Activated T-cell treated with anti-CD3 and anti-CD28 coated beads, Interleukin-2, amount 50 U/mL, for 24 hours (primary cell): ENCODE measurements at regions not wholly inside any gene's neighbourhood (a gene's known extent, or its start where the extent isn't known, plus 50 kb on each side); places are given as distances from the start of the nearest gene placed in this dataset.

Experiments
- DNase-seq: peaks from one replicate; pipeline ENCODE4 v3.0.0-alpha.2; 2020
- H3K27ac Mint-ChIP-seq: 2 replicates; pipeline ENCODE4 v1.8.0; 2020; ENCODE audit warnings: mild to moderate bottlenecking, mixed read lengths
- H3K27me3 Mint-ChIP-seq: 2 replicates; pipeline ENCODE4 v1.8.0; 2020; ENCODE audit warnings: mixed read lengths
- H3K36me3 Mint-ChIP-seq: 2 replicates; pipeline ENCODE4 v1.8.0; 2020; ENCODE audit warnings: low read depth, mixed read lengths
- H3K4me1 Mint-ChIP-seq: 2 replicates; pipeline ENCODE4 v1.8.0; 2020; ENCODE audit warnings: low read depth, mixed read lengths
- H3K4me3 Mint-ChIP-seq: 2 replicates; pipeline ENCODE4 v1.8.0; 2020; ENCODE audit warnings: mild to moderate bottlenecking, moderate library complexity, mixed read lengths
- H3K9me3 Mint-ChIP-seq: 2 replicates; pipeline ENCODE4 v1.8.0; 2020; ENCODE audit warnings: mixed read lengths

GRCh38 chr12:67414011-67414715, 145.0 kb downstream of the CAND1 start:
- H3K27me3 Mint-ChIP-seq = no peaks in the 10 kb centered on the region
- H3K36me3 Mint-ChIP-seq = no peaks in the 10 kb centered on the region
- no peaks in the 10 kb centered on the region for H3K4me1 Mint-ChIP-seq
- DNase-seq = no peak
- H3K9me3 Mint-ChIP-seq = peaks cover 2% of the 10 kb centered on the region
- H3K27ac Mint-ChIP-seq = no peak overlapping the region
- no peak overlapping the region for H3K4me3 Mint-ChIP-seq

GRCh38 chr12:67415473-67415872, 146.3 kb downstream of the CAND1 start:
- Mint-ChIP-seq H3K4me1 (no peaks in the 10 kb centered on the region), H3K4me3 (no peak overlapping the region), H3K27ac (no peak overlapping the region), H3K36me3 (no peaks in the 10 kb centered on the region), H3K9me3 (peaks cover 2% of the 10 kb centered on the region), H3K27me3 (no peaks in the 10 kb centered on the region)
- DNase-seq = no peak

GRCh38 chr12:67419810-67420209, 150.7 kb downstream of the CAND1 start:
- Mint-ChIP-seq H3K4me3 (no peak overlapping the region), H3K27me3 (no peaks in the 10 kb centered on the region), H3K27ac (no peak overlapping the region), H3K9me3 (no peaks in the 10 kb centered on the region), H3K36me3 (no peaks in the 10 kb centered on the region), H3K4me1 (no peaks in the 10 kb centered on the region)
- no peak for DNase-seq

- Mint-ChIP-seq H3K4me3 (no peak overlapping the region), H3K4me1 (no peaks in the 10 kb centered on the region), H3K36me3 (no peaks in the 10 kb centered on the region), H3K27ac (no peak overlapping the region), H3K9me3 (no peaks in the 10 kb centered on the region), H3K27me3 (no peaks in the 10 kb centered on the region)
- DNase-seq = no peak
Observed at GRCh38 chr12:67420506-67420905, 151.3 kb downstream of the CAND1 start.

- no peaks in the 10 kb centered on the region for H3K9me3 Mint-ChIP-seq
- peaks cover 11% of the 10 kb centered on the region for H3K4me1 Mint-ChIP-seq
- H3K4me3 Mint-ChIP-seq = no peak overlapping the region
- no peaks in the 10 kb centered on the region for H3K27me3 Mint-ChIP-seq
- no peak overlapping the region for H3K27ac Mint-ChIP-seq
- H3K36me3 Mint-ChIP-seq = no peaks in the 10 kb centered on the region
- DNase-seq = no peak
Observed at GRCh38 chr12:67422081-67422480, 152.9 kb downstream of the CAND1 start.

- H3K9me3 Mint-ChIP-seq = no peaks in the 10 kb centered on the region
- no peaks in the 10 kb centered on the region for H3K27me3 Mint-ChIP-seq
- H3K36me3 Mint-ChIP-seq = no peaks in the 10 kb centered on the region
- DNase-seq = no peak
- H3K4me1 Mint-ChIP-seq = peaks cover 14% of the 10 kb centered on the region
- H3K4me3 Mint-ChIP-seq = no peak overlapping the region
- H3K27ac Mint-ChIP-seq = no peak overlapping the region
Observed at GRCh38 chr12:67424784-67425183, 155.6 kb downstream of the CAND1 start.

- no peak for DNase-seq
- H3K4me3 Mint-ChIP-seq = no peak overlapping the region
- no peak overlapping the region for H3K27ac Mint-ChIP-seq
- H3K27me3 Mint-ChIP-seq = no peaks in the 10 kb centered on the region
- no peaks in the 10 kb centered on the region for H3K36me3 Mint-ChIP-seq
- peaks cover 14% of the 10 kb centered on the region for H3K4me1 Mint-ChIP-seq
- no peaks in the 10 kb centered on the region for H3K9me3 Mint-ChIP-seq
Observed at GRCh38 chr12:67425394-67425793, 156.2 kb downstream of the CAND1 start.

- no peak overlapping the region for H3K27ac Mint-ChIP-seq
- H3K36me3 Mint-ChIP-seq = no peaks in the 10 kb centered on the region
- peaks cover 14% of the 10 kb centered on the region for H3K4me1 Mint-ChIP-seq
- no peaks in the 10 kb centered on the region for H3K9me3 Mint-ChIP-seq
- no peak overlapping the region for H3K4me3 Mint-ChIP-seq
- no peaks in the 10 kb centered on the region for H3K27me3 Mint-ChIP-seq
- DNase-seq = no peak
Observed at GRCh38 chr12:67426067-67426466, 156.9 kb downstream of the CAND1 start.

- no peak overlapping the region for H3K27ac Mint-ChIP-seq
Observed at GRCh38 chr12:67427336-67427735, 158.2 kb downstream of the CAND1 start.

GRCh38 chr12:67428431-67428830, 159.3 kb downstream of the CAND1 start:
- H3K9me3 Mint-ChIP-seq = no peaks in the 10 kb centered on the region
- H3K4me1 Mint-ChIP-seq = peaks cover 14% of the 10 kb centered on the region
- DNase-seq = no peak
- H3K27ac Mint-ChIP-seq = no peak overlapping the region
- no peaks in the 10 kb centered on the region for H3K27me3 Mint-ChIP-seq
- no peaks in the 10 kb centered on the region for H3K36me3 Mint-ChIP-seq
- no peak overlapping the region for H3K4me3 Mint-ChIP-seq

More at GRCh38 chr12:67427336-67427735, 158.2 kb downstream of the CAND1 start:
- Mint-ChIP-seq H3K4me1 (peaks cover 14% of the 10 kb centered on the region), H3K27me3 (no peaks in the 10 kb centered on the region), H3K36me3 (no peaks in the 10 kb centered on the region), H3K4me3 (no peak overlapping the region), H3K9me3 (no peaks in the 10 kb centered on the region)
- DNase-seq = no peak

- DNase-seq = no peak
Observed at GRCh38 chr12:67430708-67431335, 161.7 kb downstream of the CAND1 start.

GRCh38 chr12:67431411-67432020, 162.4 kb downstream of the CAND1 start:
- Mint-ChIP-seq H3K4me3 (no peak overlapping the region), H3K9me3 (no peaks in the 10 kb centered on the region), H3K27me3 (no peaks in the 10 kb centered on the region), H3K36me3 (no peaks in the 10 kb centered on the region), H3K27ac (no peak overlapping the region), H3K4me1 (peaks cover 18% of the 10 kb centered on the region)
- no peak for DNase-seq

More at GRCh38 chr12:67430708-67431335, 161.7 kb downstream of the CAND1 start:
- peaks cover 24% of the 10 kb centered on the region for H3K4me1 Mint-ChIP-seq
- no peaks in the 10 kb centered on the region for H3K36me3 Mint-ChIP-seq
- H3K27me3 Mint-ChIP-seq = no peaks in the 10 kb centered on the region
- no peak overlapping the region for H3K4me3 Mint-ChIP-seq
- no peaks in the 10 kb centered on the region for H3K9me3 Mint-ChIP-seq
- H3K27ac Mint-ChIP-seq = no peak overlapping the region

- no peak overlapping the region for H3K4me3 Mint-ChIP-seq
- no peak for DNase-seq
- peaks cover 2% of the 10 kb centered on the region for H3K9me3 Mint-ChIP-seq
- no peak overlapping the region for H3K27ac Mint-ChIP-seq
- H3K27me3 Mint-ChIP-seq = no peaks in the 10 kb centered on the region
- H3K4me1 Mint-ChIP-seq = peaks cover 21% of the 10 kb centered on the region
- no peaks in the 10 kb centered on the region for H3K36me3 Mint-ChIP-seq
Observed at GRCh38 chr12:67433385-67434175, 164.4 kb downstream of the CAND1 start.

GRCh38 chr12:67434671-67435370, 165.7 kb downstream of the CAND1 start:
- no peaks in the 10 kb centered on the region for H3K27me3 Mint-ChIP-seq
- H3K36me3 Mint-ChIP-seq = no peaks in the 10 kb centered on the region
- no peak overlapping the region for H3K27ac Mint-ChIP-seq

More at GRCh38 chr12:67434671-67435370, 165.7 kb downstream of the CAND1 start:
- H3K9me3 Mint-ChIP-seq = peaks cover 7% of the 10 kb centered on the region
- no peak for DNase-seq
- H3K4me3 Mint-ChIP-seq = no peak overlapping the region
- H3K4me1 Mint-ChIP-seq = peaks cover 21% of the 10 kb centered on the region
